ENCODE measurements at regions not wholly inside any gene's neighbourhood (a gene's known extent, or its start where the extent isn't known, plus 50 kb on each side); places are given as distances from the start of the nearest gene placed in this dataset.
A peak's percentile ranks its signal among the peaks of the same experiment; 100 is the strongest.
"Not testable (repeated sequence)": the region's sequence is repeated elsewhere in the genome, so short reads cannot be mapped to it uniquely, and the experiment has no call there.

DNA sequence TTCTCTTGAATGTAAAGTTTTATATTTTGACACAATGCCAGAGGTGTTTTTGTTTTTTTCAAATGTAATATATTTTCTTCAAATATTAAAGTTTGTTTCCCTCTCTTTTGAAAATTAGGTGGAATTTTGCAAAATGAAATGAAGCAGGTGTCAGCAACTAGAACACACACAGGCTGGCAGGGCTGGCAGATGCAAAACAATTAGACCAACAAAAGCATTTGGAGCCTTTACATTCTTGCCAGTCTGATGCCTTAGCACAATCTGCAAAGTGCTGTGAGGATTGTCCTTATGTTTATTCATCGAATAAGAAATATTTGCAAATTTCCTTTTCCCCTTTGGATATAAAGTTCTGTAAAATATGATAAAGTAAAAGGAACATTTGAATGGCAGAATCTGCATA lies 1063.9 kb downstream of the CDH9 start:
- no peak for TF ChIP-seq MYC (IDR thresholded peaks at IDR 0.05; ENCODE audit: low read depth, low read length)
- TF ChIP-seq POLR2A (IDR thresholded peaks at IDR 0.05; ENCODE audit: extremely low read depth, insufficient read length): no peak
- TF ChIP-seq, protein P1, sequence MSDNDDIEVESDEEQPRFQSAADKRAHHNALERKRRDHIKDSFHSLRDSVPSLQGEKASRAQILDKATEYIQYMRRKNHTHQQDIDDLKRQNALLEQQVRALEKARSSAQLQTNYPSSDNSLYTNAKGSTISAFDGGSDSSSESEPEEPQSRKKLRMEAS (IDR thresholded peaks at IDR 0.05; ENCODE audit: low read depth, low read length): no peak
- TF ChIP-seq, protein P2, sequence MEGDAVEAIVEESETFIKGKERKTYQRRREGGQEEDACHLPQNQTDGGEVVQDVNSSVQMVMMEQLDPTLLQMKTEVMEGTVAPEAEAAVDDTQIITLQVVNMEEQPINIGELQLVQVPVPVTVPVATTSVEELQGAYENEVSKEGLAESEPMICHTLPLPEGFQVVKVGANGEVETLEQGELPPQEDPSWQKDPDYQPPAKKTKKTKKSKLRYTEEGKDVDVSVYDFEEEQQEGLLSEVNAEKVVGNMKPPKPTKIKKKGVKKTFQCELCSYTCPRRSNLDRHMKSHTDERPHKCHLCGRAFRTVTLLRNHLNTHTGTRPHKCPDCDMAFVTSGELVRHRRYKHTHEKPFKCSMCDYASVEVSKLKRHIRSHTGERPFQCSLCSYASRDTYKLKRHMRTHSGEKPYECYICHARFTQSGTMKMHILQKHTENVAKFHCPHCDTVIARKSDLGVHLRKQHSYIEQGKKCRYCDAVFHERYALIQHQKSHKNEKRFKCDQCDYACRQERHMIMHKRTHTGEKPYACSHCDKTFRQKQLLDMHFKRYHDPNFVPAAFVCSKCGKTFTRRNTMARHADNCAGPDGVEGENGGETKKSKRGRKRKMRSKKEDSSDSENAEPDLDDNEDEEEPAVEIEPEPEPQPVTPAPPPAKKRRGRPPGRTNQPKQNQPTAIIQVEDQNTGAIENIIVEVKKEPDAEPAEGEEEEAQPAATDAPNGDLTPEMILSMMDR (IDR thresholded peaks at IDR 0.05; ENCODE audit: low read depth, low read length): no peak
- no peak overlapping the region for H3K4me3 ChIP-seq (ENCODE audit: low read depth, low read length)

DNA sequence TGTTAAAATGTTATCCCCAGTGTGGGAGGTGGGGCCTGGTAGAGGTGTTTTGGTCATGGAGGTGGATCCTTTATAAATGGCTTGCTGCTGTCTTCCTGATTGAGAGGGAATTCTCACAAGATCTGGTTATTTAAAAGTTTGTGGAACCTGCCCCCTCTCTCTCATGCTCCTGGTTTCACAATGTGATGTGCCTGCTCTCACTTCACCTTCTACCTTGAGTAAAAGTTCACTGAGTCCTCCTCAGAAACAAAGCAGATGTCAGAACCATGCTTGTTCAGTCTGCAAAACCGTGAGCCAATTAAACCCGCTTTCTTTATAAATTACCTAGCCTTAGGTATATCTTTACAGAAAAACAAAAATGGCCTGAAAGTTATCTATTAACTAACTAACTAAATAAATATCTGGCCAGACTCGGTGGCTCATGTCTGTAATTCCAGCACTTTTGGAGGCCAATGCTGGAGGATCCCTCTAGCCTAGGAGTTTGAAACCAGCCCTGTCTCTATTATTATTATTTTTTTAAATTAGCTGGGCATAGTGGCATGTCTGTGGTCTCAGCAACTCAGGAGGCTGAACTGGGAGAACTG lies 1067.4 kb downstream of the CDH9 start:
- H3K4me3 ChIP-seq (ENCODE audit: low read depth, low read length): no peak overlapping the region
- TF ChIP-seq, protein P2 (IDR thresholded peaks at IDR 0.05; ENCODE audit: low read depth, low read length): no peak
- no peak for TF ChIP-seq POLR2A (IDR thresholded peaks at IDR 0.05; ENCODE audit: extremely low read depth, insufficient read length)
- TF ChIP-seq, protein P1 (IDR thresholded peaks at IDR 0.05; ENCODE audit: low read depth, low read length): no peak
- no peak for TF ChIP-seq MYC (IDR thresholded peaks at IDR 0.05; ENCODE audit: low read depth, low read length)
- DNase-seq (ENCODE audit: low read depth): no peak

More for the DNA sequence above, 1063.9 kb downstream of the CDH9 start:
- DNase-seq (ENCODE audit: low read depth): no peak

- not testable (repeated sequence) for H3K4me3 ChIP-seq (ENCODE audit: low read depth, low read length); DNase-seq (ENCODE audit: low read depth)
Measured at GRCh38 chr5:25969042-25969441, 1069.3 kb downstream of the CDH9 start.

- TF ChIP-seq, protein P1 (IDR thresholded peaks at IDR 0.05; ENCODE audit: low read depth, low read length): no peak
- no peak for TF ChIP-seq POLR2A (IDR thresholded peaks at IDR 0.05; ENCODE audit: extremely low read depth, insufficient read length)
- TF ChIP-seq MYC (IDR thresholded peaks at IDR 0.05; ENCODE audit: low read depth, low read length): no peak
- DNase-seq (ENCODE audit: low read depth): no peak
- H3K4me3 ChIP-seq (ENCODE audit: low read depth, low read length): no peak overlapping the region
Measured at GRCh38 chr5:25964009-25964372, 1074.4 kb downstream of the CDH9 start.

DNA sequence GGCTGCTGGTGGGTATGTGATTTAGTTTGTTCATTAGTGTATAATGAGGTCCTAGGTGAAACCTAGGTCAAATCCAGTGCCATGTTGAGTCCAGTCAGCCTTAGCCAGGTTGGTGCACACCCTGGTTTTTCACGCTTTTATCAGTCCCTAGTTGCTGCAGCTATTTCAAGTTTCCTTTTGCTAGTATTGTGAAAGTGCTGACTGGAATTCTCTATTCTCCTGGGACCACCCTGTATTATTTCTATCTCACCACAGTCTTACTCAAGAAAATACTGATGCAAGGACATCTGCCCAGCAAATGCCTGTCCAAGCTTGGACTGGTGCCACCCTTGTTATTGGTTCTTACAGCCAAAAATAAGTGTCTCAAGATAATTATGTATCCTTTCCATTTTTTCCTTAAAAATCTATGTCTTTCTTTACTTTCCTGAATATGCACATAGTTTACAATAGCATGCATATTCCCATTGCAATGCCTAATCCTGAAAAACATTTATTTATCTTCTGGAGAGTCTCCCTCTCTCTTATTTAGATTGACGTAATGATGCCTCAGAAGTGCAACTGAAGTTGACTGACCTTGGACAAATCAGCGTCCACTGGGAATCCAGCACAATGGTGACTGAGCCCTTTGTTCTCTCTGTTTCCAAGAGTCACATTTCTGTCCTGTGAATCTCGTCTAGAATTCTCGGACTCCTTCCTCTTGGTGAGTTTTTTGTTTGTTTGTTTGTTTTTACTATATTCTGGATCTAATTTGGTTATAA lies 1075.0 kb downstream of the CDH9 start:
- DNase-seq (ENCODE audit: low read depth): peak; percentile 4
- TF ChIP-seq MYC (IDR thresholded peaks at IDR 0.05; ENCODE audit: low read depth, low read length) (no peak), POLR2A (IDR thresholded peaks at IDR 0.05; ENCODE audit: extremely low read depth, insufficient read length) (no peak)
- TF ChIP-seq, protein P1 (IDR thresholded peaks at IDR 0.05; ENCODE audit: low read depth, low read length): no peak
- TF ChIP-seq, protein P2 (IDR thresholded peaks at IDR 0.05; ENCODE audit: low read depth, low read length): no peak
- no peak overlapping the region for H3K4me3 ChIP-seq (ENCODE audit: low read depth, low read length)

GRCh38 chr5:25955337-25955736 lies 1083.0 kb downstream of the CDH9 start:
- TF ChIP-seq POLR2A (IDR thresholded peaks at IDR 0.05; ENCODE audit: extremely low read depth, insufficient read length) (no peak), MYC (IDR thresholded peaks at IDR 0.05; ENCODE audit: low read depth, low read length) (no peak)
- TF ChIP-seq, protein P1 (IDR thresholded peaks at IDR 0.05; ENCODE audit: low read depth, low read length): no peak
- TF ChIP-seq, protein P2 (IDR thresholded peaks at IDR 0.05; ENCODE audit: low read depth, low read length): no peak
- no peak overlapping the region for H3K4me3 ChIP-seq (ENCODE audit: low read depth, low read length)
- DNase-seq (ENCODE audit: low read depth): no peak

Measured in NB4 (cell line).